GM06990 (cell line): ENCODE measurements at regions not wholly inside any gene's neighbourhood (a gene's known extent, or its start where the extent isn't known, plus 50 kb on each side); places are given as distances from the start of the nearest gene placed in this dataset.

ENCODE experiments used
- DNase-seq: peaks from one replicate; pipeline ENCODE4 v3.0.0-alpha.2; 2011; ENCODE audit not compliant: insufficient read length; ENCODE audit errors: extremely low read depth
- H3K27me3 ChIP-seq: replicated peaks from 2 replicates; pipeline ENCODE4 v1.6.0; 2011; ENCODE audit warnings: low read length; ENCODE audit not compliant: control insufficient read depth, insufficient read depth
- H3K36me3 ChIP-seq: 2 replicates; pipeline ENCODE4 v1.5.1; 2011; ENCODE audit warnings: low read length; ENCODE audit not compliant: control insufficient read depth, insufficient read depth
- H3K4me3 ChIP-seq: replicated peaks from 2 replicates; pipeline ENCODE4 v1.5.1; 2011; ENCODE audit warnings: low read depth, mild to moderate bottlenecking, control low read depth, low read length
- CTCF ChIP-seq: IDR thresholded peaks from 2 replicates; pipeline ENCODE4 v1.5.1; 2011; ENCODE audit warnings: low read length, control low read depth, mild to moderate bottlenecking, inconsistent platforms; ENCODE audit not compliant: insufficient read depth, poor library complexity, severe bottlenecking

- TF ChIP-seq CTCF = no peak
- Histone ChIP-seq H3K36me3 (no peaks in the 10 kb centered on the region), H3K27me3 (no peaks in the 10 kb centered on the region), H3K4me3 (no peak overlapping the region)
- DNase-seq = no peak
Observed at GRCh38 chrX:39939678-39940077, 158.1 kb downstream of the BCOR start.

DNA sequence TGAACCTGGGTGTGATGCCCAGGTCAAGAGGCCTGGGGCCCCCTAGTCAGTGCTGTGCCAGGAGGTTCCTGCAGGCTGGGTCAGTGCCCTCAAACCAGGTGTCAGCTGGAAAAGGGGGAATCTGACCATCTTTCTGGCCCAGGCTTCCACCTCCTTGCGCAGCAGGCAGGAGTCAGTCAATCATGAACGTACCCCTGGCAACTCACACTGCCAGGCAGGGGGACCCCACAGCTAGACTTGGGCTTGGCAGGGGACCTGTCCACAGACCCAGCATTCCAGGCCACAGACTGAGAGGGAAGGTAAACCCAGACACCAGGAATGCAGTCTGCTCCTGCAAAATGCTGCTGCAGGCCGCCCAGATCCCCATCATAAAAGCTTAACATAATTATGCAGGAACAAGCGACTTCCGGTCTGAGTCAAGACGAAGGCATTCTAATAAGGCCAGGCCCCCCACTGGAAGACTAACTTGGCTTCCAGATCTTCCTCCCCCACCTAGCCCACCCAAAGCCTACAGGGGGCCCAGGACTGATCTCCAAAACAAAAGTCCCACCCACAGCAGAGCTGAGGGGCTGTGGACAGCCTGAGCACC, 156.3 kb downstream of the BCOR start:
- Histone ChIP-seq H3K36me3 (no peaks in the 10 kb centered on the region), H3K4me3 (no peak overlapping the region), H3K27me3 (no peaks in the 10 kb centered on the region)
- no peak for DNase-seq
- TF ChIP-seq CTCF = no peak

GRCh38 chrX:39944416-39944815, 153.3 kb downstream of the BCOR start:
- Histone ChIP-seq H3K36me3 (no peaks in the 10 kb centered on the region), H3K27me3 (no peaks in the 10 kb centered on the region), H3K4me3 (no peak overlapping the region)
- TF ChIP-seq CTCF = no peak
- no peak for DNase-seq

DNA sequence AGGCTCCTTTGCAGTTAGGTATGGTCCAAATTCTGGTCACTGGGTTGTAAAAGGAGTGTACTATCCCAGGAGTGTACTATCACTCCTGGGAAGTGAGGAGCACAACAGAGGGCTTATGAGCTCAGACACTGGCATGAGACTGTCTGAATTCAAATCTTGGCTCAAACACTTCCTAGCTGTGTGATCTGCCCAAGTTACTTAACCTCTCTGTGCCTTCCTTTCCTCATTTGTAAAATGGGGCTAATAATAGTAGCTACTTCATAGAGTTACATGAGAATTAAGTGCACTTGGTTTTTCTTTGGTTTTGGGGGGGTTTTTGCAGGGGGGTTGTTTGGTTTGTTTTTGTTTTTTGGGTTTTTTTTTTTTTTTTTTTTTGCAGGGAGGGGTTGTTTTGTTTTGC, 152.0 kb downstream of the BCOR start:
- no peak for DNase-seq
- no peak for TF ChIP-seq CTCF
- Histone ChIP-seq H3K4me3 (no peak overlapping the region), H3K27me3 (no peaks in the 10 kb centered on the region), H3K36me3 (no peaks in the 10 kb centered on the region)

DNA sequence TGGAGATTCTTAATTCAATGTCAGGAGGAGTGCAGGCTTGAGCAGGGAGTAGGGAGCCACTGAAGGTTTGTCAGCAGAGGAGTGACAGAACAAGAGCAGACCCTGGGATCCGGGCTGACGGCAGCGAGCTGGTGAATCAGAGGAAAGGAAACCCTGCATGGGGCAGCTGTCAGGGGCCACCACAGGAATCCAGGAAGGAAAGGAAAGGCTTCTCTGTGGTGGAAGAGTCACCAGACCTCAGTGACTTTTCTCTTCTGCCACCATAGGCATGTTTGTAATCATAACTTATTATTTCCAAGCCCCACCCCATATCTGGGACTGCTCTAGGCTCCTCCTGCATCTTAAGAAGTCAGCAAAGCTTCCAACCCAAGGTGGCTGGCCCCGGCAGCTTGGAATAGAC, 150.9 kb downstream of the BCOR start:
- DNase-seq = no peak
- Histone ChIP-seq H3K27me3 (no peaks in the 10 kb centered on the region), H3K4me3 (no peak overlapping the region), H3K36me3 (no peaks in the 10 kb centered on the region)
- no peak for TF ChIP-seq CTCF

DNA sequence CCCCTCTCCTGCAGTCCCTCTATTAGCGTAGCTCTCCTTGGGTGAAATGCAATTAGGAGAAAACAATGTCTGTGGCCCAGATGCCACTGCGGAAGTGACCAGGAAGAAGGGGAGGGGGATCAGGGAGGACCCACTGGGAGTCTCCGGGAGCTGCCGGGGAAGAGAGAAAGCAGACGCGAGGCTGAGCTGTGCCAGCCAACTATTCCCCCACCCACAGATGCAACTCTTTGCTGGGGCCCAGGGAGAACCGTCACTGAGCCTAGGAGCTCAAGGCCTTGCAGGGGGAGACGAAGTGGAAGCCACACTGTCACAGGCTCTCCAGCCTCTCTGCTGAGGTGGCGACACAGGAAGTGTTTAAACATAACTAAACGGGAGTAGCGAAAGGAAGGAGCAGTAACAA, 149.2 kb downstream of the BCOR start:
- DNase-seq = no peak
- TF ChIP-seq CTCF = no peak
- no peaks in the 10 kb centered on the region for H3K36me3 ChIP-seq
- no peaks in the 10 kb centered on the region for H3K27me3 ChIP-seq
- H3K4me3 ChIP-seq = no peak overlapping the region
